T-cell (primary cell): ENCODE measurements at regions not wholly inside any gene's neighbourhood (a gene's known extent, or its start where the extent isn't known, plus 50 kb on each side); places are given as distances from the start of the nearest gene placed in this dataset.

ENCODE experiments used
- ATAC-seq, 4 experiments: fragments of 200-7000 bp in 3 of 4; fragments of 150-1000 bp in 1 of 4; cut with Tn5 transposase; replicated peaks in 1 of 4; 1 replicate in 3 of 4; 2 replicates in 1 of 4; pipeline ENCODE4 v1.10.0; 2021; ENCODE audit warnings: moderate library complexity in 3 of 4, mild to moderate bottlenecking in 2 of 4, moderate number of reproducible peaks in 1 of 4
- CTCF ChIA-PET, 2 donors: fragments of 300-600 bp; sonication (Branson Sonifier 250); formaldehyde crosslinking; loops; one replicate each; lab custom pipeline; 2022; ENCODE audit warnings: antibody characterized with exemption in 2 of 2; lab: Charles Lee
- POLR2A ChIA-PET, 2 donors: fragments of 300-600 bp; sonication (Branson Sonifier 250); formaldehyde crosslinking; loops; one replicate each; lab custom pipeline; 2022; ENCODE audit warnings: antibody characterized with exemption in 2 of 2; lab: Charles Lee
- DNase-seq, 35 experiments: peaks; one replicate each; pipeline versions ENCODE4 v3.0.0 to v3.0.0-alpha.2; 2013 to 2023
- H3K27ac ChIP-seq: one replicate; pipeline ENCODE4 v1.5.1; 2013; ENCODE audit warnings: low read length
- H3K27me3 ChIP-seq, 2 experiments: replicated peaks in 1 of 2; 1 replicate in 1 of 2; 2 replicates in 1 of 2; pipeline versions ENCODE4 v1.6.1 to v1.7.0; 2013; ENCODE audit warnings: low read length in 1 of 2, mixed read lengths in 1 of 2; ENCODE audit not compliant: control insufficient read depth in 2 of 2, insufficient read depth in 2 of 2; ENCODE audit errors: extremely low read depth in 1 of 2
- H3K36me3 ChIP-seq, 2 donors: 1 replicate in 1 of 2; 2 replicates in 1 of 2; pipeline versions ENCODE4 v1.6.1 to v1.7.0; 2013; ENCODE audit warnings: low read length in 1 of 2; ENCODE audit not compliant: control insufficient read depth in 2 of 2, insufficient read depth in 1 of 2; ENCODE audit errors: extremely low read depth in 1 of 2
- H3K4me1 ChIP-seq, 2 experiments: 1 replicate in 1 of 2; 2 replicates in 1 of 2; pipeline versions ENCODE4 v1.6.1 to v1.7.0; 2013; ENCODE audit warnings: low read length in 2 of 2, mixed read lengths in 1 of 2; ENCODE audit not compliant: insufficient read depth in 2 of 2, control insufficient read depth in 1 of 2; ENCODE audit errors: extremely low read depth in 1 of 2
- H3K4me3 ChIP-seq, 2 donors: 1 replicate in 1 of 2; 2 replicates in 1 of 2; pipeline versions ENCODE4 v1.5.1 to v1.7.0; 2013; ENCODE audit warnings: mild to moderate bottlenecking in 2 of 2, low read length in 1 of 2, moderate library complexity in 1 of 2; ENCODE audit not compliant: control insufficient read depth in 1 of 2; ENCODE audit errors: extremely low read depth in 1 of 2
- H3K9me3 ChIP-seq: 2 replicates; pipeline ENCODE4 v1.7.0; 2013
- H3K27ac Mint-ChIP-seq, 2 donors: one replicate each; pipeline ENCODE4 v1.8.0; 2020 to 2021; ENCODE audit warnings: mild to moderate bottlenecking in 2 of 2, mixed read lengths in 2 of 2
- H3K27me3 Mint-ChIP-seq, 2 donors: one replicate each; pipeline ENCODE4 v1.8.0; 2021 to 2022; ENCODE audit warnings: mixed read lengths in 2 of 2
- H3K36me3 Mint-ChIP-seq: one replicate; pipeline ENCODE4 v1.8.0; 2021; ENCODE audit warnings: mixed read lengths
- H3K4me1 Mint-ChIP-seq, 3 donors: one replicate each; pipeline ENCODE4 v1.8.0; 2020 to 2022; ENCODE audit warnings: mixed read lengths in 3 of 3, mild to moderate bottlenecking in 1 of 3
- H3K4me3 Mint-ChIP-seq, 3 donors: one replicate each; pipeline ENCODE4 v1.8.0; 2020 to 2022; ENCODE audit warnings: mild to moderate bottlenecking in 3 of 3, mixed read lengths in 3 of 3, moderate library complexity in 3 of 3
- H3K9me3 Mint-ChIP-seq, 3 donors: one replicate each; pipeline ENCODE4 v1.8.0; 2020 to 2022; ENCODE audit warnings: mixed read lengths in 3 of 3
- WGBS: methylation state at CpG from one replicate; pipeline ENCODE4 v1.1.5; 2013; ENCODE audit warnings: missing lambda C conversion rate; ENCODE audit not compliant: insufficient coverage; 5-methylcytosine and 5-hydroxymethylcytosine counted together

GRCh38 chr2:219995399-219995798 is 368.0 kb downstream of the SLC4A3 start:
- no peaks in the 10 kb centered on the region for H3K36me3 Mint-ChIP-seq
- ChIA-PET CTCF (no interaction called here), POLR2A (no interaction called here)
- no peaks in the 10 kb centered on the region for H3K4me1 Mint-ChIP-seq
- ATAC-seq (no peak), DNase-seq (no peak)
- H3K4me3 ChIP-seq: no peak overlapping the region
- no peak overlapping the region for H3K4me3 Mint-ChIP-seq
- H3K27ac Mint-ChIP-seq: no peak overlapping the region
- 77% methylated on average over 4 of the region's 5 CpGs for WGBS
- no peaks in the 10 kb centered on the region for H3K4me1 ChIP-seq
- H3K36me3 ChIP-seq: no peaks in the 10 kb centered on the region
- H3K27ac ChIP-seq: no peak overlapping the region
- H3K9me3 ChIP-seq: no peaks in the 10 kb centered on the region
- peaks cover 0 to 5% (median 0%) of the 10 kb centered on the region in 3 donors for H3K9me3 Mint-ChIP-seq
- peaks cover 2 to 17% of the 10 kb centered on the region in 2 donors for H3K27me3 Mint-ChIP-seq
- no peaks in the 10 kb centered on the region for H3K27me3 ChIP-seq

GRCh38 chr2:219995991-219996765 is 368.7 kb downstream of the SLC4A3 start:
- 62% methylated on average over 3 of the region's 4 CpGs for WGBS
- no peaks in the 10 kb centered on the region for H3K4me1 Mint-ChIP-seq
- DNase-seq (no peak), ATAC-seq (no peak)
- Histone ChIP-seq H3K9me3 (no peaks in the 10 kb centered on the region), H3K4me3 (no peak overlapping the region), H3K27ac (no peak overlapping the region), H3K4me1 (no peaks in the 10 kb centered on the region), H3K36me3 (no peaks in the 10 kb centered on the region), H3K27me3 (no peaks in the 10 kb centered on the region)
- H3K27me3 Mint-ChIP-seq: peaks cover 2 to 14% of the 10 kb centered on the region in 2 donors
- H3K27ac Mint-ChIP-seq: no peak overlapping the region
- no peak overlapping the region for H3K4me3 Mint-ChIP-seq
- H3K9me3 Mint-ChIP-seq: peaks cover 0 to 5% (median 0%) of the 10 kb centered on the region in 3 donors
- POLR2A ChIA-PET: no interaction called here
- CTCF ChIA-PET: no interaction called here
- H3K36me3 Mint-ChIP-seq: no peaks in the 10 kb centered on the region

GRCh38 chr2:219997341-219997851 is 370.0 kb downstream of the SLC4A3 start:
- no peak for ATAC-seq
- ChIA-PET POLR2A (no interaction called here), CTCF (no interaction called here)
- Histone ChIP-seq H3K4me1 (no peaks in the 10 kb centered on the region), H3K27me3 (no peaks in the 10 kb centered on the region), H3K36me3 (no peaks in the 10 kb centered on the region), H3K9me3 (no peaks in the 10 kb centered on the region), H3K4me3 (no peak overlapping the region), H3K27ac (no peak overlapping the region)
- H3K4me3 Mint-ChIP-seq: no peak overlapping the region
- H3K4me1 Mint-ChIP-seq: no peaks in the 10 kb centered on the region
- WGBS: 67% methylated on average over 12 of the region's 13 CpGs
- H3K27ac Mint-ChIP-seq: no peak overlapping the region
- no peaks in the 10 kb centered on the region for H3K36me3 Mint-ChIP-seq
- no peak for DNase-seq
- peaks cover 0 to 5% (median 0%) of the 10 kb centered on the region in 3 donors for H3K9me3 Mint-ChIP-seq
- H3K27me3 Mint-ChIP-seq: peaks cover 0 to 13% of the 10 kb centered on the region in 2 donors

GRCh38 chr2:219998107-219998506 is 370.7 kb downstream of the SLC4A3 start:
- Mint-ChIP-seq H3K4me1 (no peaks in the 10 kb centered on the region), H3K36me3 (no peaks in the 10 kb centered on the region), H3K4me3 (no peak overlapping the region), H3K27me3 (peaks cover 0 to 12% of the 10 kb centered on the region in 2 donors), H3K9me3 (peaks cover 0 to 5% (median 0%) of the 10 kb centered on the region in 3 donors), H3K27ac (no peak overlapping the region)
- no peak overlapping the region for H3K27ac ChIP-seq
- 85% methylated on average over 3 of the region's 3 CpGs for WGBS
- DNase-seq (no peak), ATAC-seq (no peak)
- H3K9me3 ChIP-seq: no peaks in the 10 kb centered on the region
- no peaks in the 10 kb centered on the region for H3K36me3 ChIP-seq
- no peaks in the 10 kb centered on the region for H3K27me3 ChIP-seq
- H3K4me3 ChIP-seq: no peak overlapping the region
- no peaks in the 10 kb centered on the region for H3K4me1 ChIP-seq
- POLR2A ChIA-PET: no interaction called here
- CTCF ChIA-PET: no interaction called here

GRCh38 chr2:219998714-219999227 is 371.3 kb downstream of the SLC4A3 start:
- Mint-ChIP-seq H3K4me3 (no peak overlapping the region), H3K27me3 (peaks cover 0 to 7% of the 10 kb centered on the region in 2 donors), H3K4me1 (no peaks in the 10 kb centered on the region), H3K36me3 (no peaks in the 10 kb centered on the region), H3K27ac (no peak overlapping the region), H3K9me3 (peaks cover 0 to 5% (median 0%) of the 10 kb centered on the region in 3 donors)
- no CpG with 5 or more reads among the region's 5 CpGs for WGBS
- ATAC-seq (no peak), DNase-seq (no peak)
- POLR2A ChIA-PET: no interaction called here
- no peaks in the 10 kb centered on the region for H3K27me3 ChIP-seq
- H3K27ac ChIP-seq: no peak overlapping the region
- no peaks in the 10 kb centered on the region for H3K4me1 ChIP-seq
- no peak overlapping the region for H3K4me3 ChIP-seq
- no peaks in the 10 kb centered on the region for H3K9me3 ChIP-seq
- CTCF ChIA-PET: no interaction called here
- no peaks in the 10 kb centered on the region for H3K36me3 ChIP-seq

- Histone ChIP-seq H3K4me3 (no peak overlapping the region), H3K9me3 (no peaks in the 10 kb centered on the region), H3K36me3 (no peaks in the 10 kb centered on the region), H3K4me1 (no peaks in the 10 kb centered on the region), H3K27me3 (no peaks in the 10 kb centered on the region), H3K27ac (no peak overlapping the region)
- WGBS: 60% methylated on average over 1 of the region's 3 CpGs
- no peak overlapping the region for H3K27ac Mint-ChIP-seq
- peaks cover 0 to 10% of the 10 kb centered on the region in 2 donors for H3K27me3 Mint-ChIP-seq
- DNase-seq: no peak
- ATAC-seq: no peak
- peaks cover 0 to 5% (median 0%) of the 10 kb centered on the region in 3 donors for H3K9me3 Mint-ChIP-seq
- ChIA-PET CTCF (no interaction called here), POLR2A (no interaction called here)
- H3K4me1 Mint-ChIP-seq: no peaks in the 10 kb centered on the region
- no peaks in the 10 kb centered on the region for H3K36me3 Mint-ChIP-seq
- no peak overlapping the region for H3K4me3 Mint-ChIP-seq
Observed at GRCh38 chr2:220000080-220000479, 372.6 kb downstream of the SLC4A3 start.
